ENCODE measurements at regions not wholly inside any gene's neighbourhood (a gene's known extent, or its start where the extent isn't known, plus 50 kb on each side); places are given as distances from the start of the nearest gene placed in this dataset.

- intact Hi-C loops (cut with micrococcal nuclease) (no loop called here), dilution Hi-C loops (cut with MboI; ENCODE audit: extremely low pct_ligation_motif_present, low sequenced_read_pairs) (no loop called here)
- H3K79me2 ChIP-seq (ENCODE audit: control insufficient read depth, insufficient read depth, low read length), result no peaks in the 10 kb centered on the region
- H2AFZ ChIP-seq (ENCODE audit: low read depth, low read length), result no peak overlapping the region
- H3K4me3 ChIP-seq (replicated peaks in 1 of 3; ENCODE audit: insufficient read depth in 1 of 3, low read depth in 1 of 3, low read length in 3 of 3), result no peak overlapping the region
- no peak overlapping the region for H3K4me2 ChIP-seq (ENCODE audit: insufficient read depth, low read length)
- no peak overlapping the region for H3K27ac ChIP-seq (ENCODE audit: insufficient read depth, low read depth, low read length)
- BruUV-seq (replicated peaks), result no TSS peak
- FAIRE-seq, result no peak
- H3K4me1 ChIP-seq (ENCODE audit: control insufficient read depth, extremely low read depth, insufficient read depth, low read length), result no peaks in the 10 kb centered on the region
- DNase-seq (ENCODE audit: low read depth, low spot score), result no peak
- no peaks in the 10 kb centered on the region for H4K20me1 ChIP-seq (replicated peaks; ENCODE audit: control insufficient read depth, extremely low read depth, insufficient read depth, low read length)
- no peak overlapping the region for H3K9ac ChIP-seq (replicated peaks; ENCODE audit: extremely low read depth, insufficient read depth, low read length)
- no peaks in the 10 kb centered on the region for H3K9me1 ChIP-seq (replicated peaks; ENCODE audit: control insufficient read depth, extremely low read depth, insufficient read depth, low read length)
- no peaks in the 10 kb centered on the region for H3K9me3 ChIP-seq (replicated peaks; ENCODE audit: control insufficient read depth, insufficient read depth, low read length)
- CTCF ChIA-PET, result no interaction called here
- POLR2A ChIA-PET, result no interaction called here
- H3K27me3 ChIP-seq (ENCODE audit: control insufficient read depth in 2 of 2, insufficient read depth in 2 of 2, low read length in 2 of 2), result no peaks in the 10 kb centered on the region
- TF ChIP-seq EZH2 (IDR thresholded peaks at IDR 0.05; ENCODE audit: borderline replicate concordance, low read depth, low read length, severe bottlenecking), result no peak
- TF ChIP-seq JUN (IDR thresholded peaks at IDR 0.05; ENCODE audit: borderline replicate concordance, insufficient read depth, insufficient read length, low read depth), result no peak
- TF ChIP-seq POLR2AphosphoS5 (IDR thresholded peaks at IDR 0.05; ENCODE audit: insufficient read depth, low read depth, low read length), result no peak
- TF ChIP-seq POLR2A (IDR thresholded peaks at IDR 0.05; ENCODE audit: low read depth, low read length), result no peak
- TF ChIP-seq MAX (IDR thresholded peaks at IDR 0.05; ENCODE audit: insufficient read depth, insufficient read length), result no peak
- no peak for TF ChIP-seq MYC (IDR thresholded peaks at IDR 0.05; ENCODE audit: low read depth, low read length)
- no peak for TF ChIP-seq FOS (IDR thresholded peaks at IDR 0.05; ENCODE audit: borderline replicate concordance, insufficient read depth, low read length)
- TF ChIP-seq CTCF (IDR thresholded peaks at IDR 0.05; ENCODE audit: extremely low read depth in 1 of 2, insufficient read depth in 1 of 2, low read depth in 1 of 2, low read length in 2 of 2), result no peak
- no peak for TF ChIP-seq GATA2 (IDR thresholded peaks at IDR 0.05; ENCODE audit: insufficient read depth, insufficient read length, low read depth, low read length)
- H3K36me3 ChIP-seq (ENCODE audit: control insufficient read depth in 2 of 2, extremely low read depth in 1 of 2, insufficient read depth in 2 of 2, low read length in 2 of 2), result no peaks in the 10 kb centered on the region
Observed at GRCh38 chr4:66055999-66056398, 385.7 kb upstream of the EPHA5 start.

All from endothelial cell of umbilical vein (primary cell).